Breast epithelium (tissue), 3 donors: ENCODE measurements at regions not wholly inside any gene's neighbourhood (a gene's known extent, or its start where the extent isn't known, plus 50 kb on each side); places are given as distances from the start of the nearest gene placed in this dataset.
"Not testable (repeated sequence)": the region's sequence is repeated elsewhere in the genome, so short reads cannot be mapped to it uniquely, and the experiment has no call there.

ENCODE experiments used
- CTCF ChIP-seq, 3 donors: fragments of 450-650 bp; IDR thresholded peaks; one replicate each; pipeline ENCODE4 v1.5.1; 2016 to 2017; ENCODE audit warnings: antibody characterized with exemption in 3 of 3, mild to moderate bottlenecking in 3 of 3, moderate library complexity in 3 of 3
- POLR2AphosphoS5 ChIP-seq, 3 donors: sonication (generic); formaldehyde crosslinking; IDR thresholded peaks; one replicate each; pipeline ENCODE4 v1.6.1; 2017; ENCODE audit warnings: antibody characterized with exemption in 3 of 3

DNA sequence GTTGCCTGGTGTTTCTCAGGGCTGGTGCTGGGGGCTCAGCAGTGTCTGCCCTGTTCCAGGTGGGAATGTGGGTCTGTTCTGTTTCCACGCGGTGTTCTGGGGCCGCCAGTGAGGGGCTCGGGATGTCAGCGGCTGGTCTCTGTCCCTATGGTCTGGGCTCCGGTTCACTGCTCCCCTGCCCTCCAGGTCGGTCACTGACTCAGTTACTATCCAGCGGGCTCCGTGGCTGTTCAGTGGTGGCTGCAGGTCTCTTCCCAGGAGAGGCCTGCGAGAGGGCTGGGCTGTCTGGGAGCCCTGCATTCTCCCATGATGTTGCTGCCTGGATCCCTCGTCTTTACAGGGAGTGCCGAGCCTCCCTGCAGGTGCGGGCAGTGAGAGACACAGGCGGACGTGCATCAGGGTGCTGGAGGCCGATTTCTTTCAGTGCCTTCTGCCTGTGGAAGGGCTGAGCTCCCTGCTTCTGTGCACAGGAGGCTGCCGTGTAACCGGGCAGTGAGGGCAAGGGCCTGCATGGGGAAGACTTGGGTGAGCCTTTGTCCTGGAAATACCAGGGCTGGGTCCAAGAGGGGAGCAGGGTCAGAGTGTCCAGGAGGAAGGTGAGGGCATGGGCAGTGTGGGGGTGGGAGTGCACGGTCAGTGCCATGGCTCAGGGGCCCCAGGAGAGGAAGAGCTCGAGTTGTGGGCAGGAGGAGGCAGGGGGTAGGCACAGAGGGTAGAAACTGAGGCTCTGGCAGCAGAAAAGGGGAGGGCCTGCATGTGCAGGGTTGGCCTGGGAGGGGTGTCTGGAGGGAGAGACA, 391.0 kb downstream of the TMEM121 start:
- not testable (repeated sequence) for TF ChIP-seq POLR2AphosphoS5, CTCF (IDR thresholded peaks at IDR 0.05)
